ENCODE measurements at regions not wholly inside any gene's neighbourhood (a gene's known extent, or its start where the extent isn't known, plus 50 kb on each side); places are given as distances from the start of the nearest gene placed in this dataset.
"Not testable (repeated sequence)": the region's sequence is repeated elsewhere in the genome, so short reads cannot be mapped to it uniquely, and the experiment has no call there.

DNA sequence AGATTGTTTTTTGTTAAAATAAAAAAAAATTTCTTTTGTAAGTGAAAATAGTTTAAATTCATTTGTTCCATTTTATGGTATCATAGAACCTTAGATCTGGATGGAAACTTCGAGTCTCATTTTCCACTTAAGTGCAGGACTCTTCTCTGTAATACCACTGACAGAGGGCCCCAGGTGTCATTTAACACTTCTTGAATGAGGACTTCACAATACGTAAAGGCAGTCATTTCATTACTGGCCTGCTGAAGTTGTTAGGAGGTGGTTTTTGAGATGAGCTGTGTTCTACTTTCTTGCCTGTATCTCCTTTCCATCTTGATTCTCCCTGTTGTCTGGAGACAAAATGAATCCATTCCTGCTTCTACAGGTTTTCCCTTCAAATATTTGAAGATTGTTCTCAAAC is 455.3 kb downstream of the DMRT2 start:
- DNase-seq: peak; percentile 63

DNA sequence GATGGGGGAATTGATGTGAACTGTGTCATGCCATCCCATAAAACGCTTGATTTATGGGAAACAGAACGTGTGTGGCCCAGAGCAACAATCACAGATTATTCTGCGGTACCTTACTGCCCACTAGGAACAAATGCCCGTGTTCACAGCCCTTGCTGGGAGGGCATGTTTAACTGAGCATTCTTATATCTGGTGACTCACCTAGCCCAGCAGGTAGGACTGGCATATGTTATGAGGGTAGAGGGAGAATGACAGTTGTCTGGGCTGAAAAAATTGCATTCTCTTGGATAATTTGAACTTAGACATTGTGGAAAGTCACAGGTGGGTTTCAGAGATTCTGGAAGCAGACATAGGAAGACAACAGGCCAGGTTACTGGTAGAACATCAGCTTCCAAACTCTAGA is 460.6 kb downstream of the DMRT2 start:
- DNase-seq: no peak

DNA sequence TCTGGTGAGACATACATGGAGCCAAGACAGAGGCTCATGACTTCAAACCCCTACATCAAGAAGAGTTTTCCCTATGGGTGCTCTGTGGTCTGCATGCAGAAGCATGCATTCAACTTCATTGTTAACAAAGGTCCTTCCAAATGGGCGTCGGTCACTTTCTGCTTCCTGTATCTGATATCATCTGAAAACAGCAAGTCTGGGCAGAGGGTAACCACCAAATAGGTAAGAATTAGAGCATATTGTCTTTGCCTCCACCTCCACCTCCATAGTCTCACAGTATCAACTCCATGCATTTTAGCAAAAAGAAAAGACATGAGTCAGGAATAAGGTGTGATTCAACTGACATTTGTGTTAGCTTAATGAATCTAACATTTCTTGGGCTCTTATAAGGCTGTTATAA is 462.9 kb downstream of the DMRT2 start:
- DNase-seq: no peak

DNA sequence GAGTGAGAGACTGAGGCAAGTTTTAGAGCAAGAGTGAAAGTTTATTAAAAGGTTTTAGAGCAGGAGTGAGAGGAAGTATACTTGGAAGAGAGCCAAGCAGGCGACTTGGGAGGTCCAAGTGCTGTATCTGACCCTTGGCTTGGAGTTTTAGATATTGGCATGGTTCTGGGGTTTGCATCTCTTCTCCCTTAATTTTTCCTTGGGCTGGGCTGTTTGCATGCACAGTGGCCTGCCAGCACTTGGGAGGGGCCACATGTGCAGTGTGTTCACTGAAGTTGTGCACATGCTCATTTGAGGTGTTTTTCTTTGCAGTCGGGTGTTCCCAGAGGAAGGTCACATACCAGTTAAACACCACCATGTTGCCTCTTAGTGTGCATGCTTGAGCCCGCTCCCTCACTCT is 464.1 kb downstream of the DMRT2 start:
- DNase-seq: no peak

DNA sequence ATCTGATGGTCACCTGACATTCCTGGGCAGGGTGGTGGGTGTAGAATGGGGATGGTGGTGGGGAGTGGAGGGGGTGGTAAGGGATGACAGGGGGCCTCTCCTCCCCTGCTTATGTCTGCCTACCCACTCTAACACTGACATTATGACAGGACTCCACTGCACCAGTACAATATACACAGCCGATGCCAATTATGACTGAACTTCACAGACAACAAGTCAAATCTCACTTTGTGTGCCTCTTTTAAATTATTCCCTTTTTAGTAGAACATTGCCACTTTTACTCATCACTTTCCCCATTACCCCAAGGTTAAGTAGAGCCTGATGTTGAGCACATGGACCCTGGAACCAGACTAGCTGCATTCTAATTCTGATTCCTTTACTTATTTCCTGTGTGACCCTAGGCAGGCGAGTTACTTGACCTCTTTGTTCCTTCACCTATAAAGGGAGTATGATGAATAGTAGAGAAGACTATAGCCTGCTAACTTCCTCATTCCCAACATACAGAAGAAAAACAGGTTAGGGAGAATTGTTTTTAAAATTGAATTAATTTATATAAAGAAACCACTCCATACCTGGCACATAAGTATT is 464.7 kb downstream of the DMRT2 start:
- peak; percentile 53 for DNase-seq

DNA sequence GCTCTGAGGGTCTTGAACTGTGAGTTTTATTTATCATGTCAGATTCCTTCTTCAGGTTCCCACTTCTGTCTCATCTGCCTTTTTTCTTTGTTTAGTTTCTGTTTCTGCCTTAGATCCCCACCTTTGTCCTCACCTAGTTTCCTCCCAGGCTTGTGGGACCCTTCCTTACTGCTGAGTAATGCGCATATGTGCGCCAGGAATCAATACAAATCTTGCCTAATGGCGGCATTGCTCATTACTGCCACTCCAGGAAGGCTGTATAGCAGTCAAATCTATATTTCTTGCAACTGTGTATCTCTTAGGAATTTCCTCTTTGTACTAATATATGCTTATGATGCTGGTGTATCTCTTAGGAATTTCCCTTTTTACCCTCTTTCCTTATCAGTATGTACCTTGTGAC is 465.4 kb downstream of the DMRT2 start:
- no peak for DNase-seq

DNA sequence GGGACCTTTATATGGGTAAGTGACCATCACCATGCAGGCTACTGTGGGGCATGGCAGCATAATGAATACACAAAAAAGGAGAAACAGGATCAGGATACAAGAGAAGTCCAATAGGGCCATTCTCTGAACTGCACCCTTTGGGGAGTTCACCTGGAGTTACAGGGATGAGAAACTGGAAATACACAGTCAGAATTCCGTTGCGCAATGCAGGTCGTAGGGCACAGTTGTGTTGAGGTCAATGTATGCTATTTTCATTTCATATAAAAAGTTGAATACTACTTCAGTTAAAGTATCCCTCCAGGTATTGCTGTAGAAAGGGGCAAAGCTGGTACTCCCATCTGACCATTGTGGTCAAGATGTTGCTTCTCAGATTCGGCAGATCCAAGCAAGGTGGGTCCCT is 471.4 kb downstream of the DMRT2 start:
- no peak for DNase-seq

DNA sequence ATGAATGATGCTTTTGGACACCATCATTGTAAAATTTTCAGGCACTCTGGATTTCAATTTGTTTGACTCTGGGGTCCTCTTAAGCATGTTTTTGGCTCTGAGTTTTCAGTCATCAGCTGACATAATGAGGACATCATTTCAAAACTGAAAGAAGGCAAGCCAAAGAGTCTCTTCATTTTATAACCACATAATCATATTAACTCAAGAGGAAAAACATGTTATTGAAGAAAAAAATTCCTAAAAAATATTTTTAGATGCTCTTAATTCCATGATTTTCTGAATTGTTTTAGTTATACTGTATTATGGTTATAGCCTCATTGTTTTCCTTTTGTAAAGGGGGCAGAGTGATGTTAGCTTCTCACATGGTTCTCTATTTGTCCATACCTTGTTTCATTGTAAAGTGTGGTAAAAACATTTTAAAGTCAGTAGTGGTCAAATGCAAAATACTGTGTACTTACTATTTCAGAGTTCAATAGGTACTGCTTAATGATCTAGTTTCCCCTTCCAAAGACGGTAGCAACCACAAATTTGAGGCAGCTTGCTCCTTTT is 472.1 kb downstream of the DMRT2 start:
- peak; percentile 18 for DNase-seq

DNA sequence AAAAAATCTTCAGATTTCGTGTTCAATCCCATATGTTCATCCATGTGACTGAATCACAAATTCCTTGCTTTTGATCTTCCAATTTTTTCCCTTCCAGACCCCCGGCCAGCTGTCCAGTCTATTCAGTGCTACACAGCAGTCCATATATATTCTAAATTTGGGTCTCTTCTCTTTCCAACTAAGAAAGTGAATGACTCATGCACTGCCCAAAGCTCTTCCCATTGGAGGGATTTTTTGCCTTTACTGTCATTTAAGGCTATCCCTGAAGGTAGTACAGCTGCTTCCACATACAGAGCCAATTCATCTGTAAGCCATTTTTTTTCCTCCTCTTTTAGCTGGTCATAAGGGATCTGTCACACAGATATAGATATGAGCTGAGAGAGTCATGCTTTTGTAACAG is 478.3 kb downstream of the DMRT2 start:
- no peak for DNase-seq

DNA sequence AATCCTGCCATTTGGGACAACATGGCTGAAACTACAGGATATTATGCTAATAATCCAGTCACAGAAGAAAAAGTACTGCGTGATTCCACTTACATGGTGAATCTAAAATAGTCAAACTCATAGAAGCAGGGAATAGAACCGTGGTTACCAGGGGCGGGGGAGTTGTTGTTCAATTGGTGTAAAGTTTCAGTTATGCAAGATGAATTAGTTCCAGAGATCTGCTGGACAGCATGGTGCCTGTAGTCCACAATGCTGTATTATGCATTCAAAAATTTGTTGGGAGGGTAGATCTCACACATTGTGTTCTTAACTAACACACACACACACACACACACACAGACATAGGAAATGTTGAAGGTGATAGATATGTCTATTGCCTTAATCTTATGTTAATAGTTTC is 480.5 kb downstream of the DMRT2 start:
- DNase-seq: no peak

DNA sequence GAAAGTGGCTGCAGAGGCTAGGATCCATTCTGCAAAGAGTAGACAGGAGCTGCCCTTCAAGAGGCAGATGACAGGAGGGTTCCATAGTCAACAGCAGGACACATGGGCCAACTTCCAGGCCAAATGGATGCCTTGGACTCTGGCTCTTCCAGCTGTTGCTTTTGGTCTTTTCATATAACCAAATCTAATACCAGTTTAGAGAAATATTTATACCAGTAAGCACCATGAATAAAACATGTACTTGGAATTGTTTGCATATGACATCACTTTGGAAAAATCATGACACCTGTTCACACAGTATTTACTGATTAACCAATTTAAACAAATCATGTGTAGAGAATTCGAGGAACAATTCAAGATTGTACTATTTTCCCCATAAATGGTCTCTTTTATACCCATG is 481.3 kb downstream of the DMRT2 start:
- DNase-seq: no peak

DNA sequence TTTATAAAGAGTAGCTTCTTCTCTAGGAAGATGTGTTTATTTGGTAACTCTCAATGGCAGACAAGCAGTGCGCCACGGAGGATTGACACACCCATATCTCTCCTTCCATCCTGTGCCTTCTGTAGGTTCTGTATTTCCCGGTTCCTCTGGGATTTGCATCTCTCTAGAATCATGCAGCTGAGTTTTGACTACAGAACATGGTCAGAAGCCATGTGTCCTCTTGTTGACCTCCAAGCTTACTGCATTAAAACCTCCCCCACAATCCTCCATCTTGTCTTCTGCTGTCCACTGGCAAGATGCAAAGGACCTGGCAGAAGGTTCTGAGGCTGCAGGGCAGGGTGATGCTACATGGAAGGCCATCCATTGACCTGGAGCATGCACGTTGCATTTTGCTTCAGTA is 482.0 kb downstream of the DMRT2 start:
- DNase-seq: no peak

DNA sequence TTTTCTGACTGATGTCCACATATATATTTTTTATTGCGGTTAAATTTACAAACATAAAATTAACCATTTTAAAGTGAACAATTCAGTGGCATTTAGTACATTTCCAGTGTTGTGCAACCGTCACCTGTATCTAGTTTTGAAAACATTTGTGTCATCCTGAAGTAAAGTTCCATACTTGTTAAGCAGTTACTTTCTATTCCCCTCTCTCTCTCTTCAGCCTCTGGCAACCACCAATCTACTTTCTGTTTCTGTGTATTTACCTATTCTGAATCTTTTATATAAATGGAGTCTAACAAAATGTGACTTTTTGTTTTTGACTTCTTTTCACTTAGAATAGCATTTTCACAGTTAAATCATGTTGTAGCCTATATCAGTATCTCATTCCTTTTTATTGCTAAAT is 480.1 kb upstream of the SMARCA2 start:
- peak; percentile 22 for DNase-seq

DNA sequence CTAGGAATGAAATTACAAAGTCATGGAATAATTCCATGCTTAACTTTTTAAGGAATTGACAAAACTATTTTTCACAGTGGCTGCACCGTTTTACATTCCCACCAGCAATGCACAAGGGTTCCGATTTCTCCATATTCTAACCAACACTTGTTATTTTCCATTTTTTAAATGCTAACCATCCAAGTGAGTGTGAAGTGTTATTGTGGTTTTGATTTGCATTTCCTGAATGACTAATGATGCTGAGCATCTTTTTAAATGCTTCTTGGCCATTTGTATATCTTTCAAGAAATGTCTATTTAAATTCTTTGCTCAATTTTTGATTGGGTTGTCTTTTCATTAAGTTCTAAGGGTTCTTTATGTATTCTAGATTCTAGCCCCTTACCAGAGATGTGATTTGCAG is 479.5 kb upstream of the SMARCA2 start:
- DNase-seq: no peak

DNA sequence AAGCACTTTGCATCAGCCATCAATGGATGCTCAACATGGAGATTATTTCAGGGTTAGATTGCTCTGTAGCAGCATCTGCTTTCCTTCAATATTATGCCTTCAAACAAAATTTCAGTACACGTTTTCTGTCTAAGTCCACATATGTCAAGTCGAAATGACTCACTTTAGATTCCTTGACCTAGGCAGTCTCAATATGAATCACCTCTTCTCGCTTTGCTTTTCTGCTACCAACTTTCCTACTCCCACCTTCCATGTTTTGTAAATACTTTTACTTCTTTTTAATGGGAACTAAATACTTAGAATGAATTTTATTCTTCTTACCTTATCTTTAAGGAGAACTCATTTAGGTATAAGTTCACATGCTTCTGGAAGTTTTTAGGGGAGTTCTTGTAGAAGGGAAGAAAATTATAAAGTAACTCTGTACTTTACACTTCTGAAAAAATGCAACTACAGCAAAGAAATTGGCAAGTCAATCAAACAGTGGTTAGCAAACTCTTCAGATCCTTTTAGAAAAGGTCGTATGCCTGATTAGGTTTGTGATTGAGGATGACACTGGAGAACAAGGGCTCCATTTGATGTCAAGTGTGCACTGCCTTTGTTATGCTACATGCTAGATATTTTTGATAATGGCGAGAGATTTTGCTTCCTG is 478.5 kb upstream of the SMARCA2 start:
- peak; percentile 50 for DNase-seq

DNA sequence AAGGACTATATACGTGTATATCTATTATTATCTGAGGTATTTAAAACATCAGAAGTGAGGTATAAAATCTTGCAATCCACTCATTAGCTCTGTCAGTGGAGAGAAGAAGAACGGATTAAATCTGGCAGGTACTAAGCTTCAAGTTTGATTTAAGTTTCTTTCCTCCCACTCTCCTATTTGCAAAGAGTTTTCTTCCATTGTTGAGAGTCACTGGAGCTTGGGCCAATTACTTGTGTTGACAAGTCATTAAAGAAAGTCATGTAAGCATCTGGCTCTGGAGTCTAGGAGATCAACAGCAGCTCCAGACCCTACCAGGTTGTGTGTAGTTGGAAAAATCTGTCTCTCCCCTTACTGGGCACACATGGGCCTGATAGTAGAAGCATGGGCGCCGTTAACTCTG is 476.8 kb upstream of the SMARCA2 start:
- no peak for DNase-seq

DNA sequence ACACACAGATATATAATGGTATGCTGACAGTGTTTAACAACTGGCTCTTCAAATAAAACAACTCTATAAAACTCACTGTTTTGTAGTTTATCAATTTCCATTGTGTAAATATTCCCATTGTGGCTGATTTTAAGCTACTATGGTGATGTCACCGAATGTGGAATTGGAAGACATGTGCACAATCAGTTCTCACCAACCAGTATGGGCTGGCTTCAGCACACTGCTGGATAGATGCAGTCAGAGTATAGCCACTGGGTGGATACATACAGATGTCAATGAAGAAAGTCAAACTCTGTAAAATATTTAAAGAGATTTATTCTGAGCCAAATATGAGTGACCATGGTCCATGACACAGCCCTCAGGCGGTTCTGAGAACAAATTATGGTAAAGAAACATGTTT is 475.9 kb upstream of the SMARCA2 start:
- DNase-seq: no peak

DNA sequence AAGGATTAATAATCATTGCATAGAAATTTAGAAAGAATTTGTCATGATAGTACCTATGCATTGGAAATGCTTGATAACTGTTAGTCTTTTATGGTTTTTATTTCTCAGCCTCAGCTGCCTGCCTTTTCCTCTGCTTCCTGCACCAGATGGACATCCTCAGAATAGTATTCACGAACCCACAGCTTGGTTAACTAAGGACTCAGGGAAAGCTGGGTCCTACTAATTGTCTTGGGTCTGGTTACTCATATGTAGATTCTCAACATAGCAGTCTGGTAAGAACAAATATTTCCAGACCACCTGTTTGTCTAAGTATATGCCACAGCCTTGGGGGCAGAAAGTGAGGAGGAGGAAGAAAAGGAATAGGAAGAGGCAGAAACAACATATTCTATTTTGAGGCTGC is 464.5 kb upstream of the SMARCA2 start:
- no peak for DNase-seq

DNA sequence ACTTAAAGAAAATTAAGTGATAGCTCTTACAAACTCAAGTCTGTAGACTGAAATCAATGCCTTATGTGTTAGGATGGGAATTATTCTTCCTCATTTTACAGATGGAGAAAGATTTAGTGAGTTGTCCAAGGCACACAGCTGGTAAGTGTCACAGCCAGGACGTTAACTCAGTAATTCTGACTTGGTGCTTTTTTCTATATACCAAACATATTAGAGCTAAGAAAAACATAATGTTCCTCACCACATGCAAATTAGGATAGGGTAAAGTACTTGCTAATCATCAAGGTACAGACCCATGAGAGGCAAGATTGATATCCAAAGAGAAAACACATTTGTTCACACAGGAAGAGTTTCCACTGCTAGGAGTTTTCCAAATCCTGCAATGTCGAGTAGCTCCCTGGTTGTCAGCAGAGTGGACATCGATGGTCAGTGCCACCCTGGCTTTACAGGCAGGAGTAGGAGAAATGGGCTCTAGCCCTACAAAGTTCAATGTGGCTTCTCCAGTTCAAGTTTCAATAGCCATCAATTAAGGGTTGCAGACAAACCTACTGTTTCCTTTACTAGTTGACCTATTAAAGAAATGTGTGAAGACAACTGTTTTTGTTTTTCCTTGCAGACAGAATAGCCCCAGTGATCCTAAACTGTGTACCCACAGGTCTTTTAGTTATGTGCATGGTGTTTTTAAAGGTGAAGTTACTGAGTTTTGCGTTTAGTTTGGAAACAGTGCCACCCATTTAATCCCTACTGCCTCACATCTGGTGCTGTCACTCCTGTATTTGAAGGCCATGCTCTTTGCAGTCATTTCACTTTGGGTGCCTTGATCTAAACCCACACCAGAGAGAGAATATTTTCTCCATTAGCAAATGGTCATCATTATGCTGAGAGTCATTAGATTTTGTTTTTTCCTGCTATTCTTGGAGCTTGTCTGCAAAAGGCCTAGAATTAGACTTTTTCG is 460.8 kb upstream of the SMARCA2 start:
- DNase-seq: no peak

DNA sequence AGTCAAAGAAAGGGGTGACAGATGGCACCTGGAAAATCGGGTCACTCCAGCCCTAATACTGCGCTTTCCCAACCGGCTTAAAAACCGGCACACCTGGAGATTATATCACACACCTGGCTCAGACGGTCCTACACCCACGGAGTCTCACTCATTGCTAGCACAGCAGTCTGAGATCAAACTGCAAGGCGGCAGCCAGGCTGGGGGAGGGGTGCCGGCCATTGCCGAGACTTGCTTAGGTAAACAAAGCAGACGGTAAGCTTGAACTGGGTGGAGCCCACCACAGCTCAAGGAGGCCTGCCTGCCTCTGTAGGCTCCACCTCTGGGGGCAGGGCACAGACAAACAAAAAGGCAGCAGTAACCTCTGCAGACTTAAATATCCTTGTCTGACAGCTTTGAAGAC is 456.5 kb upstream of the SMARCA2 start:
- DNase-seq: not testable (repeated sequence)

DNA sequence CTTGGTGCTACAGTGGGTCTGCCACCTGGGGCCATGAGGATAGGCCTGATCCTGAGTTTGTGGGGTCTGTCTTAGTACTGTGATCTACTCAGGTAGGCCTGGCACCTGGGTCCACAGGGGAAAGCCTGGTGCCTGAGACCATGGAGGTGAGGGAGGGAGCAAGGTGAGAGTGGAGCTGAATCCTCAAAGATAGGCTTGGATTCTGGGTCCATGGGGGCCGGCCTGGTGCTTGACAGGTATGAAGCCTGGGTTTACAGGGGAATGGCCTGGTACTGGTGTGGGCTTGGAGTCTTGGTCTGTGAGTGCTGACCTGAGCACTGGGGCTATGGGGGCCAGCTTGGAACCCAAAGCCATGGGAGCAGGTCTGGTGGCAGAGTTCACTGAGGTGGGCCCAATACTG is 439.2 kb upstream of the SMARCA2 start:
- no peak for DNase-seq

DNA sequence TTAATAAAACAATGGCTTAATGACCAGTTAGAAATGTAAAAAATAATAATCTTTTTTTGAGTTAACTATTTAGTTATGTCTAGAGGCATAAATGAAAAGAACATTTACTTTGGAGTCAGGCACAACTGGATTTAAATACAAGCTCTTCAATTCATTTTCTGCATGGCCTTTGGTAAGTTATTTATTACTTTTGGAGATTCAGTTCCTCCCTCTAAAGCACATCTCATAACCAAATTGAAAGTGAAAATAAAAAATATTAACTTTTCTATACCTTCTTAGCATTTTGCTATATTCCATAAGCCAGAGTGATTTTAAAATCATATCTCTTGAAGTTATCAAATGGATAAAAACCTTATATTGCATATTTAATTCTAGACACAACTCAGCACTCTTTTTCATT is 434.9 kb upstream of the SMARCA2 start:
- no peak for DNase-seq

DNA sequence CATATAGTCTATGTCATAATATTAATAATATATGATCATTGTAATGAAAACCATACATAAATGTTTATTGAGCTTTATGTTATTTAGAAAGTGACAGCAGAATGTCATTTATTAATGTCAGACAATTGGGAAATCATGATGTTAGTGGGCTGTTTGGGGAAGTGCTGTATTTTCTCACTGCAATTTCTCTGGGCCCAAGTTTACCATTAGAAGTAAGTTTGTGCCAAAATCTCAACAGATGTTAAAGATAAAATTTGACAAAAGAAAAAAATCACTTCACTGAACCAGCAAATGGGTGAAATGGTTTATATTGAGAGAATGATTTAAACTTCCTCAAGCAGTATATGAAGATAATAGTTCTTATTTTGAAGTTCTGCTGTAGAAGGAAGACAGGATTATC is 433.2 kb upstream of the SMARCA2 start:
- no peak for DNase-seq

DNA sequence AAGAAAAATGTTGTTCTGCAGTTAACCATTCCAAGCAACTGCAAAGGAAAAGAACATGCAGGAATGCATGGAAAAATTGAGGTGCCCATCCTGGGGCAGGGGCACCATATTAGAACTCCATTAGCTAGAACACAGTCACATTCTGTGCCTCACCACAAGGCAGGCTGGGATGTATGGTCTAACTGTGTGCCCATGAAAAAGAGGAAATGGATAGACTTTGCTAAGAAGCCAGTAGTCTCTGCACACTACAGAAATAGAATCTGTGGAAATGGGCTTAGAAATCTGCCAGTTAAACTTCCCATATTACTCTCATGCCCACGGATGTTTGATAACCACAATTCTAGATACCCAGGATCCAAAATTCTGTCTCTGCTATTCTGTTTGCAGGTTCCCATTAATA is 423.8 kb upstream of the SMARCA2 start:
- no peak for DNase-seq

Measured in activated CD4-positive, alpha-beta T cell treated with anti-CD3 and anti-CD28 coated beads, Interleukin-2, Interleukin-6, amounts not matched to agents 100 ng/mL and 50 ng/mL, durations not matched to agents 16 hours and 8 hours (primary cell).